B cell (primary cell): ENCODE measurements at regions not wholly inside any gene's neighbourhood (a gene's known extent, or its start where the extent isn't known, plus 50 kb on each side); places are given as distances from the start of the nearest gene placed in this dataset.

ENCODE experiments used
- ATAC-seq: fragments of 200-7000 bp; cut with Tn5 transposase; one replicate; pipeline ENCODE4 v1.10.0; 2021; ENCODE audit warnings: low read depth, mild to moderate bottlenecking, moderate number of reproducible peaks, moderate library complexity
- CTCF ChIA-PET: fragments of 350-600 bp; sonication (Branson Sonifier 250); formaldehyde crosslinking; loops from one replicate; lab custom pipeline; 2021; ENCODE audit warnings: antibody characterized with exemption, inconsistent platforms; lab: Charles Lee
- POLR2A ChIA-PET: fragments of 350-600 bp; sonication (Branson Sonifier 250); formaldehyde crosslinking; loops from one replicate; lab custom pipeline; 2021; ENCODE audit warnings: antibody characterized with exemption; lab: Charles Lee
- DNase-seq: peaks from one replicate; pipeline ENCODE4 v3.0.0; 2013
- H2AFZ ChIP-seq: 2 replicates; pipeline ENCODE4 v1.6.1; 2012; ENCODE audit warnings: mild to moderate bottlenecking, low read depth, low read length; ENCODE audit not compliant: insufficient read depth, poor library complexity, severe bottlenecking
- H3K27ac ChIP-seq, 2 donors: 1 replicate in 1 of 2; 2 replicates in 1 of 2; pipeline ENCODE4 v1.5.1; 2012 to 2013; ENCODE audit warnings: low read length in 2 of 2, mild to moderate bottlenecking in 2 of 2, moderate library complexity in 1 of 2
- H3K27me3 ChIP-seq, 4 experiments: fragments of 200-600 bp in 1 of 4; sonication (generic) in 1 of 4; replicated peaks in 1 of 4; 1 replicate in 2 of 4; 2 replicates in 2 of 4; pipeline versions ENCODE4 v1.6.1 to v1.7.0; 2013 to 2016; ENCODE audit warnings: low read length in 3 of 4, mild to moderate bottlenecking in 2 of 4, mixed read lengths in 1 of 4, moderate library complexity in 1 of 4; ENCODE audit not compliant: insufficient read depth in 4 of 4, control insufficient read depth in 3 of 4; ENCODE audit errors: control extremely low read depth in 1 of 4
- H3K36me3 ChIP-seq, 2 experiments: replicated peaks in 1 of 2; 1 replicate in 1 of 2; 2 replicates in 1 of 2; pipeline versions ENCODE4 v1.6.1 to v1.7.1; 2013; ENCODE audit warnings: low read length in 1 of 2; ENCODE audit not compliant: insufficient read depth in 2 of 2, control insufficient read depth in 1 of 2; ENCODE audit errors: control extremely low read depth in 1 of 2, extremely low read depth in 1 of 2
- H3K4me1 ChIP-seq, 2 donors: fragments of 200-600 bp in 1 of 2; sonication (generic) in 1 of 2; 1 replicate in 1 of 2; 2 replicates in 1 of 2; pipeline versions ENCODE4 v1.5.1 to v1.6.1; 2013 to 2017; ENCODE audit warnings: low read length in 2 of 2; ENCODE audit not compliant: control insufficient read depth in 2 of 2, insufficient read depth in 2 of 2
- H3K4me2 ChIP-seq: replicated peaks from 2 replicates; pipeline ENCODE3; 2012; ENCODE audit warnings: mild to moderate bottlenecking, low read depth, low read length; ENCODE audit not compliant: poor library complexity, severe bottlenecking
- H3K4me3 ChIP-seq, 5 experiments: fragments of 200-600 bp in 1 of 5; sonication (generic) in 1 of 5; 1 replicate in 3 of 5; 2 replicates in 2 of 5; pipeline versions ENCODE4 v1.5.1 to v1.7.0; 2011 to 2016; ENCODE audit warnings: low read length in 4 of 5, mild to moderate bottlenecking in 4 of 5, low read depth in 2 of 5, control low read depth in 1 of 5, moderate library complexity in 1 of 5; ENCODE audit not compliant: insufficient read depth in 1 of 5; ENCODE audit errors: control extremely low read depth in 1 of 5, extremely low read depth in 1 of 5
- H3K79me2 ChIP-seq: fragments of 200-600 bp; sonication (generic); one replicate; pipeline ENCODE4 v1.6.0; 2016; ENCODE audit warnings: low read length; ENCODE audit not compliant: control insufficient read depth, insufficient read depth
- H3K9ac ChIP-seq: fragments of 200-600 bp; sonication (generic); 2 replicates; pipeline ENCODE4 v1.6.1; 2017; ENCODE audit warnings: mild to moderate bottlenecking, low read length, moderate library complexity
- H3K9me3 ChIP-seq, 3 donors: one replicate each; pipeline versions ENCODE4 v1.6.1 to v1.7.1; 2013; ENCODE audit warnings: low read length in 2 of 3; ENCODE audit not compliant: control insufficient read depth in 2 of 3, insufficient read depth in 1 of 3; ENCODE audit errors: control extremely low read depth in 1 of 3
- H4K20me1 ChIP-seq: 2 replicates; pipeline ENCODE4 v1.6.0; 2012; ENCODE audit warnings: mild to moderate bottlenecking, low read length; ENCODE audit not compliant: insufficient read depth, control insufficient read depth, poor library complexity, severe bottlenecking
- H3K27ac Mint-ChIP-seq: one replicate; pipeline ENCODE4 v1.8.0; 2021; ENCODE audit warnings: mixed read lengths
- H3K27me3 Mint-ChIP-seq: one replicate; pipeline ENCODE4 v1.8.0; 2021; ENCODE audit warnings: mixed read lengths
- H3K4me1 Mint-ChIP-seq: one replicate; pipeline ENCODE4 v1.8.0; 2021; ENCODE audit warnings: mixed read lengths
- H3K4me3 Mint-ChIP-seq: one replicate; pipeline ENCODE4 v1.8.0; 2021; ENCODE audit warnings: mixed read lengths
- H3K9me3 Mint-ChIP-seq: one replicate; pipeline ENCODE4 v1.8.0; 2022; ENCODE audit warnings: mixed read lengths; ENCODE audit not compliant: insufficient read depth
- EZH2 ChIP-seq: IDR thresholded peaks from 2 replicates; pipeline ENCODE4 v1.6.1; 2012; ENCODE audit warnings: borderline replicate concordance, low read depth, mild to moderate bottlenecking, moderate library complexity, low read length; ENCODE audit not compliant: insufficient read depth, poor library complexity, severe bottlenecking
- WGBS: methylation state at CpG from one replicate; pipeline ENCODE4 v1.1.5; 2013; ENCODE audit warnings: missing lambda C conversion rate; ENCODE audit not compliant: insufficient coverage; 5-methylcytosine and 5-hydroxymethylcytosine counted together
- intact Hi-C: fragments of 100-400 bp; cut with micrococcal nuclease; formaldehyde crosslinking; loops from one replicate; pipeline ENCODE4 v1.10.0; 2022
- TF ChIP-seq, protein P1 (sequence below): fragments of 200-600 bp; IDR thresholded peaks from one replicate; pipeline ENCODE4 v1.8.0; 2022; ENCODE audit warnings: antibody characterized with exemption, mild to moderate bottlenecking

DNA sequence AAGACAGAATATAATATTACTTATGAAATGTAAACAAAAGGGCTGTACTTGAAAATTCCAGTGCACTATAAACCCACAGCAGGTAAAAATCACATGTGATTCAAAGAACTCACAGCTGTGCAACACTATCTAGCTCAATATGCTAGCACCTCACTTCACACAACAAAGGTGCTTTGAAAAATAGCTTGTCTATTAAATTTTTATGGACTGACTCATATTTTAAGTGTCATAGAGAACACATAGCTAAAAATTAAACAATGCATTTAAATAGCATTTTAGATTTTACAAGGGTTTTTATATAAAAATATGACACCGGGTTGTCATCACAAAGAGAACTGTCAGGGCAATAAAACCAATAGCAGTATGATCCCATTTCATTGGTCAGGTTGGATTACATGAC lies 1390.5 kb upstream of the TENM4 start:
- Mint-ChIP-seq H3K4me3 (no peak overlapping the region), H3K4me1 (no peaks in the 10 kb centered on the region), H3K27me3 (no peaks in the 10 kb centered on the region), H3K27ac (no peak overlapping the region), H3K9me3 (no peaks in the 10 kb centered on the region)
- WGBS = no CpG with 5 or more reads among the region's 1 CpG
- Histone ChIP-seq H3K9ac (no peak overlapping the region), H4K20me1 (no peaks in the 10 kb centered on the region), H2AFZ (no peak overlapping the region), H3K79me2 (no peaks in the 10 kb centered on the region), H3K9me3 (no peaks in the 10 kb centered on the region), H3K27ac (no peak overlapping the region), H3K4me1 (no peaks in the 10 kb centered on the region), H3K4me3 (no peak overlapping the region), H3K36me3 (no peaks in the 10 kb centered on the region), H3K4me2 (no peak overlapping the region), H3K27me3 (no peaks in the 10 kb centered on the region)
- CTCF ChIA-PET = no interaction called here
- TF ChIP-seq, protein P1, sequence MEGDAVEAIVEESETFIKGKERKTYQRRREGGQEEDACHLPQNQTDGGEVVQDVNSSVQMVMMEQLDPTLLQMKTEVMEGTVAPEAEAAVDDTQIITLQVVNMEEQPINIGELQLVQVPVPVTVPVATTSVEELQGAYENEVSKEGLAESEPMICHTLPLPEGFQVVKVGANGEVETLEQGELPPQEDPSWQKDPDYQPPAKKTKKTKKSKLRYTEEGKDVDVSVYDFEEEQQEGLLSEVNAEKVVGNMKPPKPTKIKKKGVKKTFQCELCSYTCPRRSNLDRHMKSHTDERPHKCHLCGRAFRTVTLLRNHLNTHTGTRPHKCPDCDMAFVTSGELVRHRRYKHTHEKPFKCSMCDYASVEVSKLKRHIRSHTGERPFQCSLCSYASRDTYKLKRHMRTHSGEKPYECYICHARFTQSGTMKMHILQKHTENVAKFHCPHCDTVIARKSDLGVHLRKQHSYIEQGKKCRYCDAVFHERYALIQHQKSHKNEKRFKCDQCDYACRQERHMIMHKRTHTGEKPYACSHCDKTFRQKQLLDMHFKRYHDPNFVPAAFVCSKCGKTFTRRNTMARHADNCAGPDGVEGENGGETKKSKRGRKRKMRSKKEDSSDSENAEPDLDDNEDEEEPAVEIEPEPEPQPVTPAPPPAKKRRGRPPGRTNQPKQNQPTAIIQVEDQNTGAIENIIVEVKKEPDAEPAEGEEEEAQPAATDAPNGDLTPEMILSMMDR = no peak
- no peak for TF ChIP-seq EZH2
- ATAC-seq (no peak), DNase-seq (no peak)
- POLR2A ChIA-PET = no interaction called here
- intact Hi-C loops = no loop called here

DNA sequence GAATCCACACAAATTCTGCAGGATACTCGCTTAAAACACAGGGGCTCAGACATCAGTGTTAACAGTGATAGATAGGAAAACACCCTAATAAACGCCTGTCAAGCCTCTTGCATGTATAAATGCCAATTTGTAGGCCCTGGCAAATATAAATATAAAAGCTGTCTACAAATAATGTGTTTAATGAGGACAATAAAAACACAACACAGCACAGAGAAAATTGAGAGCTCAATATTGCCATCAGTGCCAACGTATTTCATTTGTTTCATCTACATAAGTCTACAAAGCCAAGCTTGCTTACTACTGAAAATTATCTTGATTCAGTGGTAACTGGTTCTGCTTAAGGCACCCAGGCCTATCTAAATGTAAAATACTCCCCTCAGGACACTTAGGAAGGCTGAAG lies 1387.0 kb upstream of the TENM4 start:
- Histone ChIP-seq H3K4me2 (no peak overlapping the region), H4K20me1 (no peaks in the 10 kb centered on the region), H3K9ac (no peak overlapping the region), H3K79me2 (no peaks in the 10 kb centered on the region), H3K36me3 (no peaks in the 10 kb centered on the region), H3K4me3 (no peak overlapping the region), H3K4me1 (no peaks in the 10 kb centered on the region), H3K27me3 (no peaks in the 10 kb centered on the region), H2AFZ (no peak overlapping the region), H3K9me3 (no peaks in the 10 kb centered on the region), H3K27ac (no peak overlapping the region)
- no peaks in the 10 kb centered on the region for H3K4me1 Mint-ChIP-seq
- H3K9me3 Mint-ChIP-seq = no peaks in the 10 kb centered on the region
- no peak for DNase-seq
- no peaks in the 10 kb centered on the region for H3K27me3 Mint-ChIP-seq
- no peak for ATAC-seq
- no peak for TF ChIP-seq EZH2
- TF ChIP-seq, protein P1 = no peak
- H3K27ac Mint-ChIP-seq = no peak overlapping the region
- POLR2A ChIA-PET = no interaction called here
- CTCF ChIA-PET = no interaction called here
- WGBS = 80% methylated on average over 1 of the region's 3 CpGs
- H3K4me3 Mint-ChIP-seq = no peak overlapping the region
- intact Hi-C loops = no loop called here
